IPS-NIHi7 (cell line): ENCODE measurements at regions not wholly inside any gene's neighbourhood (a gene's known extent, or its start where the extent isn't known, plus 50 kb on each side); places are given as distances from the start of the nearest gene placed in this dataset.
"Not testable (repeated sequence)": the region's sequence is repeated elsewhere in the genome, so short reads cannot be mapped to it uniquely, and the experiment has no call there.

Source experiments
- DNase-seq: peaks from one replicate; pipeline ENCODE4 v3.0.0; 2012; ENCODE audit warnings: mixed read lengths; ENCODE audit errors: extremely low spot score

GRCh38 chr7:136117539-136117938 lies 140.4 kb upstream of the MTPN start:
- no peak for DNase-seq

GRCh38 chr7:136116186-136116585 lies 139.0 kb upstream of the MTPN start:
- no peak for DNase-seq

DNA sequence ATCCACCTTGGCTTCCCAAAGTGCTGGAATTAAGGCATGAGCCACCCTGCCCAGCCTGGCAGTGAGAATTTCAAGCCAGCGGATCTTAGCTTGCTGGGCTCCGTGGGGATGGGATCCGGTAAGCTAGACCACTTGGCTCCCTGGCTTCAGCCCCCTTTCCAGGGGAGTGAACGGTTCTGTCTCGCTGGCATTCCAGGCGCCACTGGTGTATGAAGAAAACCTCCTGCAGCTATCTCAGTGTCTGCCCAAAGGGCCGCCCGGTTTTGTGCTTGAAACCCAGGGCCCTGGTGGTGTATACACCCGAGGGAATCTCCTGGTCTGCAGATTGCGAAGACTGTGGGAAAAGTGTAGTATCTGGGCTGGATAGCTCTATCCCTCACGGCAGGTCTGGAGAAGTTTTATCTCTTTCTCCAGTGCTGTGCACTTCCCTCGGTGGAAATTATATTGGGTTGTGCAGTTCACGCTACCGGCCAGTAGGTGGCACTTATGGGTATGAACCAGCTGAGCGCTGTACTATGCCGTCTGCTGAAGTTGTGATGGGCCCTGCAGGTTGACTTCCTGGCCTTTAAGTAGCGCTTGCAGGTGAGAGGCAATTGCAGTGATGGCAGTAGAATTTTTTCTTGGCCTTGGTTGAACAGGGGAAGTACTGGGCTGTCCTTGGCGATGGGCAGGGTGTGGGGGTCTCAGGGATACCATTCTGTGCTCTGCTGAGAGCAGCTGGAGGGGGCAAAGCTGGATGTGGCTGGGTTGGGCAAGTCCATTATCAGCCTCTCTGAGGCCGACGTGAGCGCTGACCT lies 138.0 kb upstream of the MTPN start:
- peak; percentile 85 for DNase-seq

DNA sequence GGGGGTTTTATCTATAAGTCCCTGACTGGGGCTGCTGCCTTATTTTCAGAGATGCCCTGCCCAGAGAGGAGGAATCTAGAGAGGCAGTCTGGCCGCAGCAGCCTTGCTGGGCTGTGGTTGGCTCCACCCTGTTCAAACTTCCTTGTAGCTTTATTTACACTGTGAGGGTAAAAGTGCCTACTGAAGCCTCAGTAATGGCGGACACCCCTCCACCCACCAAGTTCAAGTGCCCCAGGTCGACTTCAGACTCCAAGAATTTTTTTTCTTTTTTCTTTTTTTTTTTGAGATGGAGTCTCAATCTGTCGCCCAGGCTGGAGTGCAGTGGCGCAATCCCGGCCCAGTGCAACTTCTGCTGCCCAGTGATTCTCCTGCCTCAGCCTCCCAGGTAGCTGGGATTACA lies 137.3 kb upstream of the MTPN start:
- DNase-seq, result not testable (repeated sequence)

DNA sequence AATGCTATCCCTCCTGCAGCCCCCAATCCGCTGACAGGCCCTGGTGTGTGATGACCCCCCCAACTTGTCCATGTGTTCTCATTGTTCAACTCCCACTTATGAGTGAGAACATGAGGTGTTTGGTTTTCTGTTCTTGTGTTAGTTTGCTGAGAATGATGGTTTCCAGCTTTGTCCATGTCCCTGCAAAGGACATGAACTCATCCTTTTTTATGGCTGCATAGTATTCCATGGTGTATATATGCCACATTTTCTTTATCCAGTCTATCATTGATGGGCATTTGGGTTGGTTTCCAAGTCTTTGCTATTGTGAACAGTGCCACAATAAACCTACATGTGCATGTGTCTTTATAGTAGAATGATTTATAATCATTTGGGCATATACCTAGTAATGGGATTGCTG lies 131.9 kb upstream of the MTPN start:
- DNase-seq, result not testable (repeated sequence)

DNA sequence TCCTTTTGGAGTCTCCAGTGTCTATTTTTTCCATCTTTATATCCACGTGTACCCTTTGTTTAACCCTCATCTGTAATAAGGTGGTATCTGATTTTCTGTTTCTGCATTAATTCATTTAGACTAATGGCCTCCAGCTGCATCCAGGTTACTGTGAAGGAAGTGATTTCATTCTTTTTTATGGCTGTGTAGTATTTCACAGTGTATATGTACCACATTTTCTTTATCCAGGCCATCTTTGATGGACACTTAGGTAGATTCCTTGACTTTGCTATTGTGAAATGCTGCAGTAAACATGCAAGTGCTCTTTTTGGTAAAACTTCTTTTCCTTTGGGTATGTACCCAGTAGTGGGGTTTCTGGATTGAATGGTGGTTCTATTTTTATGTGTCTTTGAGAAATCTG lies 128.0 kb upstream of the MTPN start:
- DNase-seq, result no peak

DNA sequence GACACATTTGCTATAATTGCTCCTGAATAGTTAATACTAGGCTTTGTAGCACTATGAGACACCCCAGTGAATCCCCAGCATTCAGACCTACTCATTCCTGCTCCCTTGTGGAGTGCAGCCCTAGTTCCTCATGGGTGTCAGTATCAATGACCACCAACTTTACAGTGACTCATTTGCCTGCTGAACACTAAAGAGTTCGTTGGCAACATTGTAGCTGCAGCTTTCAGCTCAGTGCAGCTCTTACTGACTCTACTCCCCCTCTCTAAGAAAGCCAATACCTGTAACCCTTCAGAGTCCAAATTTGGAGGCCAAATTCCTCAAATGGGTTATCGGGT lies 127.1 kb upstream of the MTPN start:
- no peak for DNase-seq

- no peak for DNase-seq
These were observed 126.5 kb upstream of the MTPN start for GRCh38 chr7:136103545-136104268.

GRCh38 chr7:136102881-136103280 lies 125.7 kb upstream of the MTPN start:
- no peak for DNase-seq

DNA sequence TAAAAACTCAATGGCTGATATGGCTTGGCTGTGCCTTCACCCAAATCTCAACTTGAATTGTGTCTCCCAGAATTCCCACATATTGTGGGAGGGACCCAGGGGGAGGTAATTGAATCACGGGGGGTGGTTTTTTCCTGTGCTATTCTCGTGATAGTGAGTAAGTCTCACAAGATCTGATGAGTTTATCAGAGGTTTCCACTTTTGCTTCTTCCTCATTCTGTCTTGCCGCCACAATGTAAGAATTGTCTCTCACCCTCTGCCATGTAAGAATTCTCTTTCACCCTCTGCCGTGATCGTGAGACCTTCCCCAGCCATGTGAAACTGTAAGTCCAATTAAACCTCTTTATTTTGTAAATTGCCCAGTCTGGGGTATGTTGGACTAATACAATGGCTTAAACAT lies 115.6 kb upstream of the MTPN start:
- not testable (repeated sequence) for DNase-seq

- no peak for DNase-seq
These were observed 110.7 kb upstream of the MTPN start for GRCh38 chr7:136087881-136088280.

DNA sequence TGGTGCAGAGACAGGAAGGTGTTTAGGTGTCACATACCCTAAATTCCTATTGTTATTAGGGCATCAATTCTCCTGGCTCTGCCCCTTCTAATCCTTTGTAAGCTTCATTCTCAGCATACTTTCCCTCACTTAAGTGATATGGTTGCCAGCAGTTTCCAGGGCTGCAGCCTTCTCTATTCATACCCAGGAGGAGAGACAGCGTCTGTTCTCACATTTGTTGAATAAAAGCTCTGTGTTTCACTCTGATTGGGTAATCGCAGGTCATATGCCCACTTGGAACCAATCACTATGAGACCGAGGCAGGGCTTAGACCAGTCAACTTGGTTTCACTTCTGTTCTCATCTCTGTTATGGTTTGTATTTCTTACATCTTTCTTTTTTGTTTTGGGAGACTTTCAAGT lies 109.6 kb upstream of the MTPN start:
- peak; percentile 81 for DNase-seq

- no peak for DNase-seq
These were observed 102.8 kb upstream of the MTPN start for GRCh38 chr7:136079934-136080333.

DNA sequence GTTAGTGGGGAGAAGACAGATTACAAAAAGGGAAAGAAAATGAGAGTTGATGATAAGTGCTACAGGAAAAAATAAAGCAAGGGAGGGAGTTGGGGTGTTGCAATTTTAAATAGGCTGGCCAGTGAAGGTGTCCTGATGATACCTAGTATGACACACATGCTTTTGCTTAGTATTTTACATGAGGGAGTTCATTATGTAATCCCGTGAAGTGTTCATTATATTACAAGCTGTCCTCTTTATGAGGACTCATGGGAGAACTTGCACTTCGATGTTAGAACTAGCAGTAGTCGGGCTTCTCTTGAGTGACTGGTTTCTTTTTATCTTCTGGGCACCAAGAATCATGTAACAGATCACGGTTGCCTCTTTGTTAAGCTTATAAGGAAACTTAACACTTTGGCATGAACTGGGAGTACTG lies 102.3 kb upstream of the MTPN start:
- no peak for DNase-seq

DNA sequence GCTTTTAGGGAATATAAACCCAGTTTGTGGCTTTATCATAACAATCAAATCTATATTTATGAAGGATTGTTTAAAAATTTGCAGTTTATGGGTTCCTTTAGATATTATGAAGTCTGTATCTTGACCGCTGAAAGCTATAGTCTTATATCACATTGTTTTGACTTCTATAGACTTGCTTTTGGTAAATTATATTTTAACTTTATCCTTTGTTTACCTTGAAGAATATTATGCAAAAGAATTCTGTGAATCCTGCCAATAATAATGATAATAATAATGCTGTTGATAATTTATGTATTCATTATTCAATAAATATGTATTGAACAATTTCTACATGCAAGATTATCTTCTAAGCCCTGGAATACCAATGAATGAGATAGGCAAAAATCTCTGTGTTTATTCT lies 101.9 kb upstream of the MTPN start:
- DNase-seq, result no peak

DNA sequence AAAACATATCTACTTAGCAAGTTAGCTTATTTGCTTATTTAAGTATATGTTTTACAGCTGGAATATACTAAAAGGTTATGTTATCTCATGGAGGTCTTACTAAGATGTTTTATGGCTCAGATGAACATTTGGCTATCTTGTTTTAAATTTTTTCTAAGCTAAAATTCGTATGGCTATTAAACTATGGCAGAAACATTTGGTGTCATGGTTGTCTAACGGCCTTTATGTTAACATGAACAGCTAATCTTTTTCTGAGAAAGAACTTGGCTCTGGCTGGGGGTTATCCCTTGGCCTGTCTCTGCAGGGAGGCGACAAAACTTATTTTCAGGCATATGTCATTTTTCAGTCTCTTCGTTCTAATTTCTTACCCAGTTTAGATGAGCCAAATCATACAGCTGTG lies 101.5 kb upstream of the MTPN start:
- no peak for DNase-seq

GRCh38 chr7:136076954-136077353 lies 99.8 kb upstream of the MTPN start:
- DNase-seq, result no peak

GRCh38 chr7:136074843-136075242 lies 97.7 kb upstream of the MTPN start:
- no peak for DNase-seq

DNA sequence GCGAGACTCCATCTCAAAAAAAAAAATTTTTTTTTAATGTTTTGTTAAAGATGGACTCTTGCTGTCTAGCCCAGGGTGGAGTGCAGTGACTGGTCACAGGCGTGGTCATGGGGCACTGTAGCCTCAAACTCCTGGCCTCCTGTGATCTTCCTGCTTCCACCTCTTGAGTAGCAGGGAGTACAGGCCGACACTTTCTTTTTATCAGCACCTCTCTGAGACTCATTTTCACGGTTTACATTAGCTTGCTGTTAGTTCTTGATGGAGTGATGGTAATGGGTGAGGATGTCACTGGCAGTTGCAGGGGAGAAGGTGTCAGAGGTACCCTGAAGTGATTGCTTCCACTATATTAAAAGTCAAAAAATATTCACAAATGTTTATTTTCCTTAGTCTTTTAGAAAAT lies 95.3 kb upstream of the MTPN start:
- DNase-seq, result no peak

DNA sequence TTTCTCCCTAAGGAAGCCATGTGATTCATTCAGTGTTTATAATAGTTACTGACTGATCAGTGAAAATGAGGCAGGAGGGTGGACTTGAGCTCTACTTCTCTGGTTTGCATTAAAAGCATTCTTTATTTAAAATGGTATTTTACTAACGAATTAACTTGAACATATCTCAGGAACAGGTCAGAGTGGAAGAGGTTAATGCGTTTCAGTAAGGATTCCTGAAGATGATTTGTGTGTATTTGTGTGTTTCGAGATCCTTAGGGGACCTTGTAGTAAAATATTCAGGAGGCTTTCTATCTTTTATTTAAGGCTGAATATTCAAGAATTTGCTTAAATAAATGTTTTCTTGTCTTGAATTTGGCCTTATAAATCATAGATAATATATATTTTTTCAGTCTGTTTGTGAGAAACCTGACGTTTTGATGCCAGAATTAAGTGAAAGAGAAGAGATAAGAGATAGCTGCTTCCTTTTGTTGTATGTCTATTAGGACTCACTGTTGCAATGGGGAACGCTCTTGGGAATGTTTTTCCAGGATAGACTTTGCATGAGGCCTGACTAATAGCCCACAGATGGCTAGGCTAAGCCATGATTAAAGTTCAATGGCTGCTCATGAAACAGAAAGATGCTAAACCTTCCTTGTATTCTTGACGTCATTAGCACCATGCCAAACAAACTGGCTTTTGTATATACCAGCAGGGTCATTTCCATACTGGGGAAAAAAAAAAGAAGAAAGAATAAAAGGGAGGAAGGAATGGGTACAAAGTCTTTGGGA lies 93.8 kb upstream of the MTPN start:
- DNase-seq, result no peak

- DNase-seq, result no peak
These were observed 92.8 kb upstream of the MTPN start for GRCh38 chr7:136069840-136070529.

- no peak for DNase-seq
These were observed 90.1 kb upstream of the MTPN start for GRCh38 chr7:136067277-136067676.
